Adrenal gland (tissue), 5 donors: ENCODE measurements at regions not wholly inside any gene's neighbourhood (a gene's known extent, or its start where the extent isn't known, plus 50 kb on each side); places are given as distances from the start of the nearest gene placed in this dataset.

ENCODE experiments used
- POLR2A ChIP-seq, 2 donors: fragments of 450-650 bp; IDR thresholded peaks; one replicate each; pipeline ENCODE4 v1.6.1; 2017; ENCODE audit warnings: antibody characterized with exemption in 2 of 2, mild to moderate bottlenecking in 2 of 2, moderate library complexity in 1 of 2
- TF ChIP-seq, protein P1 (sequence below), 6 experiments: fragments of 450-650 bp in 4 of 6; fragments of 200-600 bp in 2 of 6; sonication (generic) in 1 of 6; IDR thresholded peaks; 1 replicate in 5 of 6; 2 replicates in 1 of 6; pipeline versions ENCODE4 v1.5.1 to v1.8.0; 2016 to 2021; ENCODE audit warnings: antibody characterized with exemption in 6 of 6, mild to moderate bottlenecking in 2 of 6, moderate library complexity in 1 of 6
- donor health status: DM: no; HTN: no; CAD: no.

- TF ChIP-seq, protein P1, sequence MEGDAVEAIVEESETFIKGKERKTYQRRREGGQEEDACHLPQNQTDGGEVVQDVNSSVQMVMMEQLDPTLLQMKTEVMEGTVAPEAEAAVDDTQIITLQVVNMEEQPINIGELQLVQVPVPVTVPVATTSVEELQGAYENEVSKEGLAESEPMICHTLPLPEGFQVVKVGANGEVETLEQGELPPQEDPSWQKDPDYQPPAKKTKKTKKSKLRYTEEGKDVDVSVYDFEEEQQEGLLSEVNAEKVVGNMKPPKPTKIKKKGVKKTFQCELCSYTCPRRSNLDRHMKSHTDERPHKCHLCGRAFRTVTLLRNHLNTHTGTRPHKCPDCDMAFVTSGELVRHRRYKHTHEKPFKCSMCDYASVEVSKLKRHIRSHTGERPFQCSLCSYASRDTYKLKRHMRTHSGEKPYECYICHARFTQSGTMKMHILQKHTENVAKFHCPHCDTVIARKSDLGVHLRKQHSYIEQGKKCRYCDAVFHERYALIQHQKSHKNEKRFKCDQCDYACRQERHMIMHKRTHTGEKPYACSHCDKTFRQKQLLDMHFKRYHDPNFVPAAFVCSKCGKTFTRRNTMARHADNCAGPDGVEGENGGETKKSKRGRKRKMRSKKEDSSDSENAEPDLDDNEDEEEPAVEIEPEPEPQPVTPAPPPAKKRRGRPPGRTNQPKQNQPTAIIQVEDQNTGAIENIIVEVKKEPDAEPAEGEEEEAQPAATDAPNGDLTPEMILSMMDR (IDR thresholded peaks at IDR 0.05) = no peak
- TF ChIP-seq POLR2A (IDR thresholded peaks at IDR 0.05) = no peak
Measured at GRCh38 chr6:44507014-44507413, 119.5 kb downstream of the CDC5L start.
